NCI-H510A (cell line): ENCODE measurements at regions not wholly inside any gene's neighbourhood (a gene's known extent, or its start where the extent isn't known, plus 50 kb on each side); places are given as distances from the start of the nearest gene placed in this dataset.

Source experiments
- DNase-seq: peaks from one replicate; lab custom pipeline; 2025; lab: John Stamatoyannopoulos, UW

- DNase-seq: no peak
Measured at GRCh38 chr11:11140510-11140909, 212.5 kb downstream of the CSNK2A3 start.

GRCh38 chr11:11137339-11137738 is 215.7 kb downstream of the CSNK2A3 start:
- DNase-seq: no peak

- no peak for DNase-seq
Measured at GRCh38 chr11:11135820-11136476, 217.1 kb downstream of the CSNK2A3 start.

- DNase-seq: no peak
Measured at GRCh38 chr11:11129118-11129517, 223.9 kb downstream of the CSNK2A3 start.

- no peak for DNase-seq
Measured at GRCh38 chr11:11125618-11126017, 227.4 kb downstream of the CSNK2A3 start.

- DNase-seq: no peak
Measured at GRCh38 chr11:11122749-11123148, 230.3 kb downstream of the CSNK2A3 start.

GRCh38 chr11:11119917-11120316 is 233.1 kb downstream of the CSNK2A3 start:
- DNase-seq: peak; percentile 33

GRCh38 chr11:11117730-11118129 is 235.3 kb downstream of the CSNK2A3 start:
- DNase-seq: no peak

GRCh38 chr11:11115475-11115874 is 237.6 kb downstream of the CSNK2A3 start:
- no peak for DNase-seq

GRCh38 chr11:11113626-11114025 is 239.4 kb downstream of the CSNK2A3 start:
- DNase-seq: no peak

- no peak for DNase-seq
Measured at GRCh38 chr11:11108026-11108425, 245.0 kb downstream of the CSNK2A3 start.

- no peak for DNase-seq
Measured at GRCh38 chr11:11107076-11107723, 245.8 kb downstream of the CSNK2A3 start.

- no peak for DNase-seq
Measured at GRCh38 chr11:11105361-11105760, 247.5 kb upstream of the ZBED5 start.

GRCh38 chr11:11095831-11096723 is 238.2 kb upstream of the ZBED5 start:
- no peak for DNase-seq

- DNase-seq: no peak
Measured at GRCh38 chr11:11090495-11090894, 232.6 kb upstream of the ZBED5 start.

GRCh38 chr11:11089805-11090204 is 232.0 kb upstream of the ZBED5 start:
- no peak for DNase-seq

- DNase-seq: no peak
Measured at GRCh38 chr11:11086979-11087378, 229.1 kb upstream of the ZBED5 start.

GRCh38 chr11:11085580-11085979 is 227.7 kb upstream of the ZBED5 start:
- DNase-seq: no peak

GRCh38 chr11:11084337-11084736 is 226.5 kb upstream of the ZBED5 start:
- DNase-seq: no peak

GRCh38 chr11:11083441-11083840 is 225.6 kb upstream of the ZBED5 start:
- DNase-seq: no peak

GRCh38 chr11:11082646-11083045 is 224.8 kb upstream of the ZBED5 start:
- DNase-seq: no peak

- no peak for DNase-seq
Measured at GRCh38 chr11:11081776-11082175, 223.9 kb upstream of the ZBED5 start.

- no peak for DNase-seq
Measured at GRCh38 chr11:11081288-11081687, 223.4 kb upstream of the ZBED5 start.
